ENCODE measurements at regions not wholly inside any gene's neighbourhood (a gene's known extent, or its start where the extent isn't known, plus 50 kb on each side); places are given as distances from the start of the nearest gene placed in this dataset.

DNA sequence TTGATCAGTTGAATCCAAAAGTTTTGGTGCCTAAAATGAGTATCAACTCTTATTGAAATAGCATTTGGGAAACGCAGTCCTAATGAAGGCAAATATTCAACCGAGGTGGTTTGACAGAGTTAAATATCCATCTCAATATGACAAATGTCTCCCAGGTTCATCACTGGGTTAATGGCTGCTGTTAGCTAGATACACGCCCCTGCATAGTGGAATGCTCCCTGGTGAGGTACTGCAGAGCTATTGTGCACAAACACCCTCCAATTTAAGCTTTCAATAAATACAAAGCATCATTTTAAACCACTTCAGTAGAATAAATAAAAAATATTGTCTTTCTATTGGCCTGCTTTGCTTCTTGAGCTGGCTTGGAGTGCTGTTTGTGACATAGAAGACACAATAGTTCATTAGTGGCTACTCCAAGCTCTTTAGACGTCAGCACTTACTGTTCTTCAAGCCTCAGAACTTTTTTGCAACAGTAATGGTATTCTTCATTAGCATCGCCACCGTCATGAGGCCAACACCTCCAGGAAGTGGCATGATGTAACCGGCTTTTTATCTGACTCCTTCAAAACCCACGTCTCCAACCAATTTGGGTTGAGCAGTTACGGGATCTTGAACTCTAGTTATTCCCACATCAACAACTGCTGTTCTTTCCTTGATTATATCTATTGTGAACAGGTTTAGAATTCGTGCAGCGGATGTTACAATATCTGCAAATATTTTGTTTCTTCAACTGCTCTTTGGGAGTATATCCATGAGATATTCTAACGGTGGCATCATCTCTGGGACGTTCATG is 1159.6 kb upstream of the EPHA6 start:
- CTCF ChIA-PET: no interaction called here
- no peaks in the 10 kb centered on the region for H3K27me3 ChIP-seq (ENCODE audit: insufficient read depth, low read length)

More for the DNA sequence above, 1159.6 kb upstream of the EPHA6 start:
- TF ChIP-seq, protein P1, sequence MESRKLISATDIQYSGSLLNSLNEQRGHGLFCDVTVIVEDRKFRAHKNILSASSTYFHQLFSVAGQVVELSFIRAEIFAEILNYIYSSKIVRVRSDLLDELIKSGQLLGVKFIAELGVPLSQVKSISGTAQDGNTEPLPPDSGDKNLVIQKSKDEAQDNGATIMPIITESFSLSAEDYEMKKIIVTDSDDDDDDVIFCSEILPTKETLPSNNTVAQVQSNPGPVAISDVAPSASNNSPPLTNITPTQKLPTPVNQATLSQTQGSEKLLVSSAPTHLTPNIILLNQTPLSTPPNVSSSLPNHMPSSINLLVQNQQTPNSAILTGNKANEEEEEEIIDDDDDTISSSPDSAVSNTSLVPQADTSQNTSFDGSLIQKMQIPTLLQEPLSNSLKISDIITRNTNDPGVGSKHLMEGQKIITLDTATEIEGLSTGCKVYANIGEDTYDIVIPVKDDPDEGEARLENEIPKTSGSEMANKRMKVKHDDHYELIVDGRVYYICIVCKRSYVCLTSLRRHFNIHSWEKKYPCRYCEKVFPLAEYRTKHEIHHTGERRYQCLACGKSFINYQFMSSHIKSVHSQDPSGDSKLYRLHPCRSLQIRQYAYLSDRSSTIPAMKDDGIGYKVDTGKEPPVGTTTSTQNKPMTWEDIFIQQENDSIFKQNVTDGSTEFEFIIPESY (IDR thresholded peaks at IDR 0.05; ENCODE audit: extremely low read depth, insufficient replicate concordance, low read length): no peak
- TF ChIP-seq ZFX (IDR thresholded peaks at IDR 0.05): no peak
- TF ChIP-seq JUND (IDR thresholded peaks at IDR 0.05): no peak
- no peak for TF ChIP-seq ZNF274 (IDR thresholded peaks at IDR 0.05; ENCODE audit: low read depth, low read length)
- no peak for TF ChIP-seq YY1 (IDR thresholded peaks at IDR 0.05; ENCODE audit: extremely low read depth, insufficient replicate concordance, low read depth, low read length)
- TF ChIP-seq, protein P2, sequence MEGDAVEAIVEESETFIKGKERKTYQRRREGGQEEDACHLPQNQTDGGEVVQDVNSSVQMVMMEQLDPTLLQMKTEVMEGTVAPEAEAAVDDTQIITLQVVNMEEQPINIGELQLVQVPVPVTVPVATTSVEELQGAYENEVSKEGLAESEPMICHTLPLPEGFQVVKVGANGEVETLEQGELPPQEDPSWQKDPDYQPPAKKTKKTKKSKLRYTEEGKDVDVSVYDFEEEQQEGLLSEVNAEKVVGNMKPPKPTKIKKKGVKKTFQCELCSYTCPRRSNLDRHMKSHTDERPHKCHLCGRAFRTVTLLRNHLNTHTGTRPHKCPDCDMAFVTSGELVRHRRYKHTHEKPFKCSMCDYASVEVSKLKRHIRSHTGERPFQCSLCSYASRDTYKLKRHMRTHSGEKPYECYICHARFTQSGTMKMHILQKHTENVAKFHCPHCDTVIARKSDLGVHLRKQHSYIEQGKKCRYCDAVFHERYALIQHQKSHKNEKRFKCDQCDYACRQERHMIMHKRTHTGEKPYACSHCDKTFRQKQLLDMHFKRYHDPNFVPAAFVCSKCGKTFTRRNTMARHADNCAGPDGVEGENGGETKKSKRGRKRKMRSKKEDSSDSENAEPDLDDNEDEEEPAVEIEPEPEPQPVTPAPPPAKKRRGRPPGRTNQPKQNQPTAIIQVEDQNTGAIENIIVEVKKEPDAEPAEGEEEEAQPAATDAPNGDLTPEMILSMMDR (IDR thresholded peaks at IDR 0.05 in 2 of 3, conservative IDR thresholded peaks at IDR 0.05 in 1 of 3; ENCODE audit: borderline replicate concordance in 1 of 3, insufficient read depth in 1 of 3, low read depth in 2 of 3, low read length in 2 of 3): no peak
- no peak for TF ChIP-seq SP1 (IDR thresholded peaks at IDR 0.05; ENCODE audit: low read depth)
- Histone ChIP-seq H3K79me2 (ENCODE audit: insufficient read depth, low read length) (no peaks in the 10 kb centered on the region), H3K9ac (ENCODE audit: low read length) (no peak overlapping the region), H3K4me2 (ENCODE audit: low read length) (no peak overlapping the region), H3K9me3 (ENCODE audit: control insufficient read depth in 1 of 2, insufficient read depth in 1 of 2, low read depth in 1 of 2, low read length in 2 of 2) (no peaks in the 10 kb centered on the region; a peak in 1 of 4 replicates), H3K27ac (ENCODE audit: low read depth, low read length) (no peak overlapping the region), H4K20me1 (ENCODE audit: insufficient read depth) (no peaks in the 10 kb centered on the region), H3K9me2 (ENCODE audit: insufficient read depth) (no peaks in the 10 kb centered on the region), H2AFZ (ENCODE audit: low read depth, low read length, poor library complexity, severe bottlenecking) (no peak overlapping the region), H3K36me3 (ENCODE audit: control insufficient read depth in 1 of 2, insufficient read depth in 2 of 2, low read length in 2 of 2) (no peaks in the 10 kb centered on the region; a peak in 1 of 4 replicates), H3K4me1 (ENCODE audit: control insufficient read depth in 1 of 2, insufficient read depth in 2 of 2, low read length in 2 of 2) (no peaks in the 10 kb centered on the region), H3K4me3 (replicated peaks in 1 of 2; ENCODE audit: low read depth in 1 of 2, low read length in 2 of 2) (no peak overlapping the region)
- no TSS peak for BruUV-seq (replicated peaks)
- POLR2A ChIA-PET: no interaction called here
- no peak for DNase-seq (ENCODE audit: low read depth, low spot score)
- intact Hi-C loops (cut with micrococcal nuclease): no loop called here
- RAD21 ChIA-PET (ENCODE audit: low non-redundant PET in 1 of 2, low total read pairs in 2 of 2, uncharacterized antibody in 2 of 2, unreplicated experiment in 2 of 2): no interaction called here
- no peak for ATAC-seq
